ENCODE measurements at regions not wholly inside any gene's neighbourhood (a gene's known extent, or its start where the extent isn't known, plus 50 kb on each side); places are given as distances from the start of the nearest gene placed in this dataset.

DNA sequence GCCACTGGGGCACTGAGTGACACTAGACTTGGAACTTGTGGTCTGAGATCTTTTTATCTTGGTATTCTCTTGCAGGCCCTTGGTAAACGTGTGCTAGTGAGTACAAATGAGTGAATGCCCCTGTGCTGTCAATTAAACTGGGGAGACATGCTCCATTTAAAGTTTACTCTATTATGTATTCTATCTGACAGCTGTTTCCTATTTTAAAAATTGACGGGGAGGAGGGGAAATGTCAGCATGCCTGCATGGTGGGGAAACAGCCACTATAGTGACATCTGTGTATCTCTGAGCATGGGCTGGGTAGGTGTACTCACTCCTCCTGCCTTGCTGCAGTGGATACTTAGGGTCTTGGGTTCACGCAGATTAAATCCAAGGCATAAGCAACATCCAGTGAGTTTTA is 59.0 kb upstream of the IKBKE start:
- no peak for DNase-seq

DNA sequence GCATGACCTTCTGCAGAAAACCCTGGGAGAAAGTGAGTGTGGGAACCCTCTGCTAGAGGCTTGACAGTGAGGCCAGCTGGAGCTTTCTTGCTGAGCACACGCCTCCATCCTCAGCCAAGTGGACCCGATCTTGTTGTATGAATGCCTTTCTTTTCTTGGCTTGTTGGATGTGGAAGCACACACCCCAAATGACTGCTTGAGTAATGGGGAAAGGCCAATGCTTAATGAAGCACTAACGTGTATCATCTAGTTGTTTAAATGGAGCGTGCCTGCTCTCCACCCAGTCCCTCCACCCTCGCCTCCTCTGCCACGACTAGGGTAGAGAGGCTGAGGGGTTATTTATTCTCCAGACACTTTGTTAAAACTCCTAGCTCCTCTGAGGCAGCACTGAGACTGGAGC is 54.3 kb upstream of the IKBKE start:
- no peak for DNase-seq

DNA sequence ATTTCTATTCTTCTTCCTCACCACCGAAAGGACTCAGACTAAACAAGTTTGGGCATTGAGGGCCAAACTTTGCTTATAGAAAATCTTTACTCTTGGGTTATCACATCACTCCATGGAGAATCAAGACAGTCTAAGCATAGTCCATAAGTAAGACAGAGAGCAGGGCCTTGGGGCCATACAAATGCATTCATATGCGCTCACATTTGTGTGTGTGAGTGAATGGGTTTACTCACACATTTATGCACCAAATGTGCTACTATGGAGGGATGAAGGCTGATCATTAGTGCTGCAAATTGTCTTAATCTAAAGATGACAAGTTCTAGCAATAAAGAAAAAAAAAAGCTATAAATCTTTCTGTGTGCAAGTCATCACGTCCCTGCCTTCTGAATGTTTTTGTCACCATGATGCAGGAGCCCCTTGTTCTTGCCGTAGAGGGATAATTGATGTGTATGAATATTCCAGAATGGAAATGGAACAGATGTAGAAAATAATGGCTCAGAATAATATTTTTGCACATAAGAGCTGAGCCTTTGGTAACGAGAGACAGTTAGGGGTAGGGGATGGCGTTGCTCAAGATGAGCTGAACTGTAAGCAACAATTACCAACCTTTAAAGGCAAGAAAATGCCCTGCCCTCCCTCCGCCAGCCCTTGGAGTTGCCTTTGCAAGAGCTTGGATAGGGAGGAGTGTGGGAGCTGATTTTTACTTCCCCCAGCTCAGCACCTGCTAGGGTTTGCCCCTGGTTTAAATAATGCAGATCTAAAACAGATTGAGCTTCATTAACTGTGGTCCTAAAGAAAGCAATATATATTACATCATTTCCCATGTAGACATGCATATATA is 52.3 kb upstream of the IKBKE start:
- DNase-seq: no peak

DNA sequence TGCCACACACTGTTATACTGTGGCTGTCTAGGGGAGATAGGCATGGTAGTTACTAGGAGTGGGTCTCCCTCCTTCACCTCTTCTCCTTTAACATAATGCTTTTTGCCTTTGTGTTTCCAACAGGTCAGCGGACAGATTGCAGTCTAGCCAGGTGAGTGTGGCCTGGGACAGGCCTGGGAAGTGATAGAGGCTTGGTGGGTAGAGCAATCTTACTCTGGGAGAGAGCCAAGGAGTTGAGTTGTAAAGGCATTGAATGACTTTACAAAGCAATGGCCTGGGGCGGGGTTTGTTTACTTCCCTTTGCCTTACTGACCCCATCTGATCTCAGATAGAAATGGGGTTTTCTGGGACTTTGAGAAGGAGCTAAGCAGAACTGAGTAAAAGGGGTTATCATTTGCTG is 51.0 kb upstream of the IKBKE start:
- DNase-seq: no peak

DNA sequence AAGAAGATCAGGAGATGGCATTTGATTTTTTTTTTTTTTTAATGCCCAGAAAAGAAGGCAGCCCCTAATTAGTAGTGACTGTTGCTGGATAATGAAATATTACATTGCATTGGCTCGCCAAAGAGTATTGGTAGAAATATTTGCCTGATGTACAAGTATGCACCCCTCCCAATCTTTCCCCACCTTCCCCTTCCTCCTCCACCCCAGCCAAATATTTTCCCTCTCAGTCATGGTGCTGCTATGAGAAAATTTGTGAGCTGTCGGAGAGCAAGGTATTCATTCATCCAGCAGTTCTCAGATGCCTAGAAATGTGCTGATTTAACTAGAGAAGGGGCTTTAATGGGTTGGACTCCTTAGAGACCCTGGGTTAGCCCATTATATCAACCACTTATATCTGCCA is 50.5 kb upstream of the IKBKE start:
- DNase-seq: no peak

DNA sequence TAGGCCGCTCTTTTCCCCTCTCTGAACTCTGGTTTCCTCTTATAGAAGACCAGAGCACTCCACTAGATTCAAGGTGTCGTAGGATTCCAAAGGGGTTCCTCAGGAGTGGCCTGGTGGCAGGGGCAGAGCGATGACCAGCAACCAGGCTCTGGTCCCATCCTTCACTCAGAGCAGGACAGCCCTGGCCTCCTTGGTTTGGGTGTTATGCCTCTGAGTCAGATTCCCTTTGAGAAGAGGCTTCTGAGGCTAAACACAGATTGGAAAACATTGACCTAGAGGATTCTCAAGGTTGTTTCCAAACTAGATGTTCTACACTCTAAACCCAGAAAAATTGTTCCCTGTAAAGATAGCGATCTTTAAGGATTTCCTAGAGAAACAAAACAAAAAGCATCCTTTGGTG is 49.8 kb upstream of the IKBKE start:
- DNase-seq: no peak
